ENCODE measurements at regions not wholly inside any gene's neighbourhood (a gene's known extent, or its start where the extent isn't known, plus 50 kb on each side); places are given as distances from the start of the nearest gene placed in this dataset.
"Not testable (repeated sequence)": the region's sequence is repeated elsewhere in the genome, so short reads cannot be mapped to it uniquely, and the experiment has no call there.

DNA sequence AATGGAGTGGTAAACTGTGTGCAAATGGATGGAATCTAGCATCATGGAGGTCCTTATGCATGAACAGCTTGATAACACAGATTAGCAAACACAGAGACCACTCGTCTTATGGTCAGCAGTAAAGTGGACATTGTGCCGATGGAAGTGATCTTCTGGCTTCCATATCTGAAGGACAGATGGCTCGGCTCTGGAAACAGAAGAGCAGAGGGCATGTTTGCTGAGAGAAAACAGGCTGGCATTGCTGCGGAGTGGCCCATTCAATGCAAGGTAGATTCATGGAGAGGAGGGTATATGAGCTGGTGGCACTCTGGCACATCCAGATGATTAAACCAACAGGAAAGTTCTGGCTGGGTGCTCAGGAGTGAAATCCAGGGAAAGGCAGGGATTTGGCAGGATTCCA, 513.2 kb downstream of the DIRAS2 start:
- DNase-seq = no peak

DNA sequence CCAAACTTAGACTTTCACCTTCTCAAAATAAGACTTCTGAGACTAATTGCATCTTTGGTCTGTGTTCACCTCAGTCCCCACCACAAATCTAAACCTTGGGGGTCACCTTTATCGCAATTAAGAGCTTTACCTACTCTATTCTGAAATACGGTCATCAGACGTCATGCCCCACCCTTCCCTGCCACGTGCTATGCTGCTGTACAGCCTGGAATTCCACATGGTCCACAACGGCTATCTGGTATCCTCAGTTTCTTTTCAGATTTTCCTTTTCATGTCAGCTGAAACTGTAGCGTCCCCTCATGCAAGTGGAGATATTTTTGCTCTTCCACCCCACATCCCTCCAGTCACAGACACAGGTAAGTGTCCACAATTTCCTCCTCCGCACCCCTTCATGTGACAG, 511.1 kb downstream of the DIRAS2 start:
- no peak for DNase-seq

GRCh38 chr9:90132866-90133265, 509.8 kb downstream of the DIRAS2 start:
- no peak for DNase-seq

GRCh38 chr9:90137801-90138200, 504.8 kb downstream of the DIRAS2 start:
- no peak for DNase-seq

DNA sequence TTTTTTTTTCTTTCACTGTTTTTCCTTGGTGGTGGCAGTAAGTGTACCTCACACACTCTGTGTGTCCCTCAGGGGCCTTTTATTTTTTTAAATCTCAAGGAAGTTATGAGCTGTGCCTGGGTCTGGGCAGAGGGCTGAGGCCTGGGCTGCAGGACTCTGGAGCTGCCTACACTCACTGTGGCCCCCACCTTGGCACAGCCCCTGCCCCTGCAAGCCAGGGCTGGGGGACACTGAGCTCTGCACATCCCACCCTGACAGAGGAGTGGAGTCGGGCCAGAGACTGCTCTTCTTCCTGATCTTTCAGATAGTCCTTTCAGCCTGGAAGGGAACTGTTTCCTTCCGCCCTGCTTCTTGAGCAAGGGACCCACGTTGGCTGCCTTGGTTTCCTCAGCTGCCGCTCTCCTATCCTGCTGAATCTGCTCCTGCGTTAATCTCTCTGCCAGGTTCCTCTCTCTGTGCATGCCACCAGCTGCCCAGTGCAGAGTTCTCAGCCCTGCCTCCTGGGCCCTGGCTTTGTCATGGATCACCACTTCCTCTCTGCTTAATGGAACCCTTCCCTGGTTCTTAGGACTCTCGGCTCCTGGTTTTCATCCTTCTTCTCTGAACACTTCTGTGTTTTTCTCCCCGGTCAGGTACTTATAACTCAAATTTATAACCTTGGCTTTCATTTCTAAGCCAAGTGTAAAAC, 502.3 kb downstream of the DIRAS2 start:
- DNase-seq = no peak

DNA sequence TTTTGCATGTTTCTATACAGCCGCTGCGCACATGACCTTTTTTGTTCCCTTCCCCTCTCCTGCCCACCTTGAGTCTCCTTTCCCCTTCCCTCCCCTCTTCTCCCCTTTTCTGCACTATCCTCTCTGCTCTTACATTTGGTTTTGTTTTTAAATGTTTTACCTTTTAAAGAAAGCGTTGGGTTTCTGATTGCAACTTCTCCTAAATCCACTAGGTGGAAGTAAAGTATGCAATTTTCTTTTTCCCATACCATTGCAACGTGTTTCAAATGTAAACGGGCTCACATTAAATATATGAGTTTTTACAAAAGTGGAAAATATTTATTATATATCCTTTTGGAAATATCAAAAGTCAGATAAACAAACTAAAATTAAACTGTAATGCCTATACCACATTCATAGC, 500.9 kb downstream of the DIRAS2 start:
- DNase-seq = no peak

- DNase-seq = peak; percentile 22
Measured at GRCh38 chr9:90142580-90142979, 500.0 kb downstream of the DIRAS2 start.

- no peak for DNase-seq
Measured at GRCh38 chr9:90147426-90147825, 495.2 kb downstream of the DIRAS2 start.

DNA sequence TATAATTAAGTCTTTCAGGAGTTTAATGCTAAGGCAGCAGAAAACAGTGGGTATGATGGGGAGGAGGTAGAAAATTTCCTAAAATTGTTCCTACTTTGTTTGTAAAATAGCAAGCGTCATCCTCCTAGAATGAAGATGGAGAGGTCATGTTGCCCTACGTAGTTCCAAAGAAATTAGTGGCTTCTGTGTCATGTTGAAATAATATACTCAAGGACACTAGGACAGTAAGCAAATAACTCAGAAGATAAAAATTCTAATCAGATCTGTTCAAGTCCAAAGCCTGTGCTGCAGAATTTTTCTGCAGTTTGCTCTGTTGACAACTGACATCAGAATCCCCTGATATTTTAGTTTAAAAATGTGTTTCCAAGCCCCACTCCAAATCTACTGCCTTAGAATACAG, 486.3 kb downstream of the DIRAS2 start:
- DNase-seq = no peak

DNA sequence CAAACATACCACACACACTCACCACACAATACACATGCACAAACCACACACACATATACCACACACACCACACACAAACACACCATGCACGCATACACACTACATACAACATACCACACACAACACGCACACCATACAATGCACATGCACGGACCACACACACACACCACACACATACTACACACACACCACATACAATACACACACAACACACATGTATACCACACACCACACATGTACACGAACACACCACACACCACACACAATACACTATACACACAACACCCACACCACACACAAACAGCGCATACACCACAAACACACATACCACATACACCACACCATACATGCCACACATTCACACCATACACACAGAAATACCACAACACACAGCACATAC, 480.3 kb downstream of the DIRAS2 start:
- no peak for DNase-seq

GRCh38 chr9:90162819-90163218, 479.8 kb downstream of the DIRAS2 start:
- no peak for DNase-seq

GRCh38 chr9:90165281-90165680, 477.3 kb downstream of the DIRAS2 start:
- DNase-seq = no peak

DNA sequence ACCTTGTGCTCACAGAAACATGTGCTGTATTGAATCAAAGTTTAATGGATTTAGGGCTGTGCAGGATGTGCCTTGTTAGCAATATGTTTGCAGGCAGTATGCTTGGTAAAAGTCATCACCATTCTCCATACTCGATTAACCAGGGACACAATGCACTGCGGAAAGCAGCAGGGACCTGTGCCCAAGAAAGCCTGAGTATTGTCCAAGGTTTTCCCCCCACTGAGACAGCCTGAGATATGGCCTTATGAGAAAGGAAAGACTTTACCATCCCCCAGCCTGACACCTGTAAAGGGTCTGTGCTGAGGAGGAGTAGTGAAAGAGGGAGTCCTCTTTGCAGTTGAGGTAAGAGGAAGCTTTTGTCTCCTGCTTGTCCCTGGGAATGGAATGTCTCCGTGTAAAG, 476.2 kb downstream of the DIRAS2 start:
- not testable (repeated sequence) for DNase-seq

DNA sequence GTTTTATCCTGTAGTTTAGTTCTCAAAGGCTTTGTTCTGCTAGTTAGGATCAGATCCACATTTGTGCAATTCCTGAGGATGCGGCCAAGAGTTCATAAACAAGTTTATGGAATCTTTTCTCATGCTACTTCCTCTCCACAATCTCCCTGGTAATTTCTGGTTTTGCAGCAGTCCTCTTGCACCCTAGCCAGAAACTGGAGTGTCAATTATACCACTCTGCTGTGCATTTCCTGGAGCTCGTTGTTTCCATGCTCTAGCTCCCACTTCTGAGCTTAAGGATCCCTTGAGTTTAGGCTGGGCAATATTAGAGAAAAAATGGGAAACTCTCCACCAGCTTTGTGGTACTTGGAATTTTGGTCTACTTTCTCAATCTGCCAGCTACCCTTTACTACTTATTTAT, 474.7 kb downstream of the DIRAS2 start:
- no peak for DNase-seq

DNA sequence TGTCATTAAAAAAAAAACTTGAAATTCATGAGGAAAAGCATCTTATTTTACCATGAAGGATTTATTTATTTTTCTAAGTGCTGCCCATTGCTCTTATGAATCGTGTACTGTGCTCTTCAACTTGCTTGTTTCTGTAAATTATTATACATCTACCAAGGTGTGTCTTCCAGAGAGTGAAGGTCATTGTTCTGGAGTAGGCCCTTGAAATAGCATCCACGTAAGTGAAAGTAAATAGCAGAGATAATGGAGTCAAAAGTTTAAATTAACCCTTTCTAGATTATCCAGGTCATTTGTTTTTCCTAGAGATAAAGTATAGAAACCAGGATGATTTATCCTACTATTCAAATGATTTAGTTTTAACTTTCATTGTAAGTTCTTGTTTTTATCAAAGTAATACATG, 473.1 kb downstream of the DIRAS2 start:
- DNase-seq = no peak

- DNase-seq = not testable (repeated sequence)
Measured at GRCh38 chr9:90173935-90174334, 468.7 kb downstream of the DIRAS2 start.

GRCh38 chr9:90174346-90174745, 468.3 kb downstream of the DIRAS2 start:
- DNase-seq = not testable (repeated sequence)

- DNase-seq = no peak
Measured at GRCh38 chr9:90175257-90175656, 467.4 kb downstream of the DIRAS2 start.

- DNase-seq = no peak
Measured at GRCh38 chr9:90175865-90176264, 466.8 kb downstream of the DIRAS2 start.

- DNase-seq = no peak
Measured at GRCh38 chr9:90176901-90177300, 465.7 kb downstream of the DIRAS2 start.

DNA sequence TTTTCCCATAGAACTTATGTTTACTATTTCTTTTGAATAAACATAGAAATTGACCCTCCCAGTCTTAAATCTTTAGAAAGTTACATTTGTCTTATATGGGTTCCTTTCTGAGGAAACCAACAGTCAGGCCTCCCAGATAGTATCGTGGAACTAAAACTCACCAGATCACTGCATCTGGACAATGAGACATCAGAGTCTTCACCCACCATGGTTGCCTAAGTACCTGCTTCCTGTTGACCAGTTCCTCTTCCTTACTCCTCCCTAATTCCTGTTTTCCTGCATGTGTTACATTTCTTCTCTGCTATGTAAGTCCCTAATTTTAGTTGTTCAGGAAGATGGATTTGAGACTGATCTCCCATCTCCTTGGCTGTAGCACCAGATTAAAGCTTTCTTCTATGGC, 462.2 kb downstream of the DIRAS2 start:
- no peak for DNase-seq

DNA sequence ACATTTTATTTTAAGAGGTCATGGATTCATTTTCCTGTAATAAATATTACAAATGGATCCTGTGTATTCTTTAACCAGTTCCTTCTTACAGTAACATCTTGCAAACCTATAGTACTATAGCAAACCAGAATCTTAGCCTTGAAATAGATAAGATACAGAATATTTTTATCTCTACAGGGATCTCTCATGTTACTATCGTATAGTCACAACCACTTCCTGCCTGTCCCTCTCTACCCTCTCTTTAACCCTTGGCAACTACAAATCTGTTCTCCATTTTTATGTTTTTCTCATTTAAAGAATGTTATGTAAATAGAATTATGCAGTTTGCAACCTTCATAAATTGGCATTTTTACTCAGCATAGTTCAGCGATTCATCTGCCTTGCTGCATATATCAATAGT, 454.0 kb downstream of the DIRAS2 start:
- no peak for DNase-seq

DNA sequence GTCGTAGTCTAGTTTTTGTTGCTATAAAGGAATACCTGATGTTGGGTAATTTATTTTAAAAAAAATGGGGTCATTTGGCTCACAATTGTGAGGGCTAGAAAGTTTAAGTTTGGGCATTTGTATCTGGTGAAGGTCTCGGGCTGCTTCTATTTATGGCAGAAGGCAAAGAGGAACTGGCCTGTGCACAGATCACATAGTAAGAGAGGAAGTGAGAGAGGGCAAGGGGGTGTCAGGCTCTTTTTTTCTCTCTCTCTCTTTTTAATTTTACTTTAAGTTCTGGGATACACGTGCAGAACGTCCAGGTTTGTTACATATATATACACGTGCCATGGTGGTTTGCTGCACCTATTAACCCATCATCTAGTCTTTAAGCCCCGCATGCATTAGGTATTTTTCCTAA, 453.3 kb downstream of the DIRAS2 start:
- no peak for DNase-seq

DNA sequence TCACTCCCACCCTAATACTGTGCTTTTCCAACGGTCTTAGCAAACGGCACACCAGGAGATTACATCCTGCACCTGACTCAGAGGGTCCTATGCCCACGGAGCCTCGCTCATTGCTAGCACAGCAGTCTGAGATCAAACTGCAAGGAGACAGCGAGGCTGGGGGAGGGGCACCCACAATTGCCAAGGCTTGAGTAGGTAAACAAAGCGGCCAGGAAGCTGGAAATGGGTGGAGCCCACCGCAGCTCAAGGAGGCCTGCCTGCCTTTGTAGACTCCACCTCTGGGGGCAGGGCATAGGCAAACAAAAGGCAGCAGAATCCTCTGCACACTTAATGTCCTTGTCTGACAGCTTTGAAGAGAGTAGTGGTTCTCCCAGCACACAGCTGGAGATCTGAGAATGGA, 450.2 kb downstream of the DIRAS2 start:
- not testable (repeated sequence) for DNase-seq

- no peak for DNase-seq
Measured at GRCh38 chr9:90198956-90199355, 443.7 kb downstream of the DIRAS2 start.

DNA sequence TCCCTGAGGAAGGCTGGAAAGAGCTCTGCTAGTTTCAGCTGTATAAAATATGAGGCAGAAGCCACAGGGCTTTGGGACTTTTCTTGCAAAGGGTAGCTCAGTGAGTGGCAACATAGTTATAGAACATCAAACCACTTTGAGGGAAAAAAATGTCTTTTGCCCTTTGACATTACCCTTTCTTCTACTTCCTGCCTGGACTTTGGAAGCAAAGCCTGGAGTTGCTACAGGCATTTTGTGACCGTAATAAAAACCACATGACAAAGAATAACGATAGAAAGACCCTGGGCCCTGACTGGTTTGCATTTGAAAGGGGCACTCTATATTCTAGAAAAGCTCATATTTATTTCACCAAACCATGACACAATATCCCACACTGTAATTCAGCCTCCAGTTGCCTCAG, 440.9 kb downstream of the DIRAS2 start:
- DNase-seq = no peak

Measured in kidney glomerular epithelial cell (primary cell).